Putamen (tissue), 1 donor: ENCODE measurements at regions not wholly inside any gene's neighbourhood (a gene's known extent, or its start where the extent isn't known, plus 50 kb on each side); places are given as distances from the start of the nearest gene placed in this dataset.

Experiments
- DNase-seq: peaks from one replicate; pipeline ENCODE4 v3.0.0-alpha.2; 2016; ENCODE audit warnings: low spot score

GRCh38 chr12:127677537-127678131 is 589.3 kb upstream of the TMEM132C start:
- DNase-seq, result peak; percentile 63

- no peak for DNase-seq
Measured at GRCh38 chr12:127678945-127679344, 588.0 kb upstream of the TMEM132C start.

- DNase-seq, result no peak
Measured at GRCh38 chr12:127680516-127680915, 586.5 kb upstream of the TMEM132C start.

GRCh38 chr12:127681151-127681754 is 585.7 kb upstream of the TMEM132C start:
- DNase-seq, result no peak

GRCh38 chr12:127685491-127685890 is 581.5 kb upstream of the TMEM132C start:
- DNase-seq, result no peak

- no peak for DNase-seq
Measured at GRCh38 chr12:127685931-127686330, 581.0 kb upstream of the TMEM132C start.

- no peak for DNase-seq
Measured at GRCh38 chr12:127687181-127687580, 579.8 kb upstream of the TMEM132C start.

- DNase-seq, result no peak
Measured at GRCh38 chr12:127688906-127689428, 578.0 kb upstream of the TMEM132C start.

GRCh38 chr12:127690161-127690560 is 576.8 kb upstream of the TMEM132C start:
- no peak for DNase-seq

GRCh38 chr12:127696963-127697362 is 570.0 kb upstream of the TMEM132C start:
- DNase-seq, result no peak

- DNase-seq, result no peak
Measured at GRCh38 chr12:127703026-127703425, 563.9 kb upstream of the TMEM132C start.

- no peak for DNase-seq
Measured at GRCh38 chr12:127711108-127711507, 555.9 kb upstream of the TMEM132C start.

- DNase-seq, result no peak
Measured at GRCh38 chr12:127712561-127712960, 554.4 kb upstream of the TMEM132C start.

- no peak for DNase-seq
Measured at GRCh38 chr12:127716166-127716565, 550.8 kb upstream of the TMEM132C start.

GRCh38 chr12:127717278-127717677 is 549.7 kb upstream of the TMEM132C start:
- no peak for DNase-seq

GRCh38 chr12:127720334-127720733 is 546.6 kb upstream of the TMEM132C start:
- no peak for DNase-seq

- no peak for DNase-seq
Measured at GRCh38 chr12:127722611-127723010, 544.4 kb upstream of the TMEM132C start.

- no peak for DNase-seq
Measured at GRCh38 chr12:127723251-127723650, 543.7 kb upstream of the TMEM132C start.

- DNase-seq, result no peak
Measured at GRCh38 chr12:127726671-127727315, 540.2 kb upstream of the TMEM132C start.

GRCh38 chr12:127728285-127728684 is 538.7 kb upstream of the TMEM132C start:
- no peak for DNase-seq

GRCh38 chr12:127728729-127729128 is 538.2 kb upstream of the TMEM132C start:
- DNase-seq, result no peak

GRCh38 chr12:127729381-127729780 is 537.6 kb upstream of the TMEM132C start:
- DNase-seq, result no peak

GRCh38 chr12:127731657-127732056 is 535.3 kb upstream of the TMEM132C start:
- no peak for DNase-seq
